ENCODE measurements at regions not wholly inside any gene's neighbourhood (a gene's known extent, or its start where the extent isn't known, plus 50 kb on each side); places are given as distances from the start of the nearest gene placed in this dataset.

DNA sequence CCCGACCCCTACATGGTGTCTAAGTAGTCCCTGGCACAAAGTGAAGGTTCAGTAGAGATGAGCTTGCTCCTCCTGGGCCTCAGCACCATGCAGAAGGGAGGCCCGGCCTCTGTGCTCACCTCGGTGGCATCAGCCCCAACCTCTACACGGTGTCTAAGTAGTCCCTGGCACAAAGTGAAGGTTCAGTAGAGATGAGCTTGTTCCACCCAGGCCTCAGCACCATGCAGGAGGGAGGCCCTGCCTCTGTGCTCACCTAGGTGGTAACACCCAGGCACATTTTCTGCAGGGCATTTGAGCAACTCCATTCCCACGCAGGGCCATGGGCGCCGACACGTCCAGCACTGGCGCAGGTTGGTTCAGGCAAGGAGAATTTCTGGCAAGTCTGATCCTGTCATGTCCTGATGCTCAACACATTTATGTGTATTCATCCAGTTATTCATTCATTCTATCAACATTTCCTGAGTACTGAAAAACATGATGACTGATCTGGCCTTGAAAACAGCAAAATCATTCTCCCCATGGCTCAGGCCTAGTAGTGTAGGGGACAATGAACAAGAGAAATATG lies 408.2 kb upstream of the MYT1L start:
- no peak overlapping the region for H3K27ac Mint-ChIP-seq
- POLR2A ChIA-PET = no interaction called here
- peaks cover 0 to 15% (median 0%) of the 10 kb centered on the region in 5 donors for H3K27me3 Mint-ChIP-seq
- H3K4me1 Mint-ChIP-seq = peaks cover 0 to 5% (median 0%) of the 10 kb centered on the region in 4 donors
- peaks cover 0 to 14% (median 0%) of the 10 kb centered on the region in 9 donors for H3K9me3 Mint-ChIP-seq
- DNase-seq (no peak), ATAC-seq (no peak)
- peaks cover 0 to 3% (median 0%) of the 10 kb centered on the region in 3 donors for H3K36me3 Mint-ChIP-seq
- no peak overlapping the region for H3K4me3 Mint-ChIP-seq

DNA sequence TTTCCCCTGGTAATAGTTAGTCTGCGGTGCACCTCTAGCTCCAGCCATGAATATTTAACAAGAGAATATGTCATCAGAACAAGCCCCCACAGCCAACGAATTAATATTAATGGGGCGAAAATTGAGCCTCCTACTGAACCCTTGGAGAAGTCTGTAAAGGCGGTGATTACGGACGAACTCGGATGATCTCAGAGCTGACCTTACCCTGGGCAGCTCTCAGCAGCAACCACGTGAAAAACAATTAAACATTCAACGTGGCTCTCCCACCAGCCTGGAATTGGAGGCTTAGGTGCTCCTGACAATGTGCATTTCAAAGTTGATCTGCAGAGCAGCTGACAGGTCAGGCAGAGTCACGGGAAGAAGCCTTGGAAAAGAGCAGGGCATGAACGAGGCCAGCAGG lies 407.6 kb upstream of the MYT1L start:
- DNase-seq (no peak), ATAC-seq (no peak)
- H3K4me1 Mint-ChIP-seq = peaks cover 0 to 5% (median 0%) of the 10 kb centered on the region in 4 donors
- POLR2A ChIA-PET = no interaction called here
- peaks cover 0 to 14% (median 0%) of the 10 kb centered on the region in 9 donors for H3K9me3 Mint-ChIP-seq
- no peak overlapping the region for H3K27ac Mint-ChIP-seq
- H3K36me3 Mint-ChIP-seq = peaks cover 0 to 3% (median 0%) of the 10 kb centered on the region in 3 donors
- H3K4me3 Mint-ChIP-seq = no peak overlapping the region
- peaks cover 0 to 15% (median 0%) of the 10 kb centered on the region in 5 donors for H3K27me3 Mint-ChIP-seq

DNA sequence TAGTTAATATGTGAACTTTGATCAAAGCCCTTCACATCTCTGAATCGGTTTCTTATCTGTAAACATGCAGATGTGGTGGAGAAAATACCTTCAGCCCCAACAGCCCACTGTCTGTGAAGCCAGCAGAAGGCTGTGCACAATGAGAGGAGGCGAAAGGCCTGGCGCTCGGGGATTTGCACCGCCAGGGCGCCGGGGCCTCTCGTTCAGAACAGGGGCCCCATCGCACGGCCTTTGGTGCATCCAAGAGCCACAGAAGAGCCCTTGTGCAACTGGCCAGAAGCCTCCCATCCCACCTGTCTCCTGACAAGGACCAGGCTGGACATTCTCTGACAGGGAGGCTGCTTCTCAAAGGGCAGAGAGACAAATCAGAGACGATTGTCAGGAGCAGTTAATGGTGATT lies 407.2 kb upstream of the MYT1L start:
- no peak for ATAC-seq
- H3K36me3 Mint-ChIP-seq = peaks cover 0 to 3% (median 0%) of the 10 kb centered on the region in 3 donors

DNA sequence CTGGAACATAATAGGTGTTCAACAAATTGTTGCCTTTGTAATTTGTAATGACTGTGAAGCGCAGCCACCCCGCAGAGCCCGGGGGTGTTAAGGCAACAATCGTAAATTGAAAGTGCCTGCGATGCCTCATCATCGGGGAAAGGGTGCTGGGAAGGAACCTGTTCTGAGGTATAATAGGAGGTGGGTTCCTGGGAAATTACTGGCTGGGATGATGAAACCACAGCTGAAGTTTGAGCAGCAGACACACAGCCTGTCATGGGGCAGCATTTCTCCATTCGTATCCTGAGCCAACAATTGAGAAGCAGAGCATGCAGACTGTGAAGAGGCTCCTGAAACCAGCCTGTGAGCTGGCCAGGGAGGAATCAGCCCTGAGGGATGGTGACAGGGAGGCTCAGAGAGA lies 404.0 kb upstream of the MYT1L start:
- DNase-seq (no peak), ATAC-seq (no peak)
- Mint-ChIP-seq H3K27me3 (peaks cover 0 to 9% (median 0%) of the 10 kb centered on the region in 5 donors), H3K9me3 (peaks cover 0 to 8% (median 0%) of the 10 kb centered on the region in 9 donors), H3K4me1 (peaks cover 0 to 5% (median 0%) of the 10 kb centered on the region in 4 donors), H3K27ac (peak overlapping the region in 1 of 10 donors; percentile 33), H3K36me3 (no peaks in the 10 kb centered on the region), H3K4me3 (no peak overlapping the region)
- POLR2A ChIA-PET = no interaction called here

More for the DNA sequence above, 407.2 kb upstream of the MYT1L start:
- Mint-ChIP-seq H3K27me3 (peaks cover 0 to 15% (median 0%) of the 10 kb centered on the region in 5 donors), H3K4me3 (no peak overlapping the region), H3K27ac (no peak overlapping the region), H3K9me3 (peaks cover 0 to 14% (median 0%) of the 10 kb centered on the region in 9 donors), H3K4me1 (peaks cover 0 to 5% (median 0%) of the 10 kb centered on the region in 4 donors)
- POLR2A ChIA-PET = no interaction called here
- peak in 1 of 10 donors; percentile 41 for DNase-seq

DNA sequence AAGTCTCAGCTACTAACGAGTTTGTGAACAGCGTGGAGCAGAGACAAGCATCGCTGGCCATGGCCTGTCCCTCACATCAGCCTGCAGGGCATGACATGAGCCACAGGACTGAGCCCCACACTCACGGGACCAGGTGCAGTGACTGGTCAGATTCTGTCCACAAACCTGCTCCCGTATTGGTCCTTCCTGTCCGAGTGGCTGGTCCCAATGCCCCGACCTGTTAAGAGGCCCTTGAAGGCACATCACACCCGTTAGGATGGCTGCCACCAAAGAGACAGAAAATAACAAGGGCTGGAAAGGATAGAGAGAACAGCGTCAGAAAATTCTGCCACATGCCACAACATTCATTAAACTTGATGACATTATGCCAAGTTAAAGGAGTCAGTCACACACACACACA lies 403.2 kb upstream of the MYT1L start:
- no peak overlapping the region for H3K27ac Mint-ChIP-seq
- H3K4me3 Mint-ChIP-seq = no peak overlapping the region
- H3K4me1 Mint-ChIP-seq = no peaks in the 10 kb centered on the region
- ATAC-seq (no peak), DNase-seq (peak in 1 of 10 donors; percentile 56)
- H3K9me3 Mint-ChIP-seq = peaks cover 0 to under 1% (median 0%) of the 10 kb centered on the region in 9 donors
- H3K36me3 Mint-ChIP-seq = no peaks in the 10 kb centered on the region
- POLR2A ChIA-PET = no interaction called here
- H3K27me3 Mint-ChIP-seq = peaks cover 0 to 4% (median 0%) of the 10 kb centered on the region in 5 donors

DNA sequence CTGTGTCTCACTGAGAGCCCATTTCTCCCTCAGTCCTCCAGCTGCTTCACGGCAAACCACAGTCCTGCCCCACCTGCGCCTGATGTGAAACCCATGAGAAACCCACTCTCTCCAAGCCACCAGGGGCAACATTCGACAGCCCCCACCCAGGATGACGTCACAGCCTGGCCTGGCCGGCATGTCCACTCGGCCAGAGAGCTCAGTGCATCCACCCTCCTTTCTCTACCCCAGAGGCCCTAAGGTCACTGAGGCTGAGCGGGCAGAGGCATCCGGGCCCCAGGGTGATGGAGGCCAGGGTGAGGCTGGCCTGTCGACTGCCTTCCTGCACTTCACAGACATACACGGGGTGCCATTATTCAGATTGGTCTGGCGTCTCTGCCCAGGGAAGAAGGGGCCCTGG lies 402.7 kb upstream of the MYT1L start:
- no peaks in the 10 kb centered on the region for H3K4me1 Mint-ChIP-seq
- H3K36me3 Mint-ChIP-seq = no peaks in the 10 kb centered on the region
- ATAC-seq (no peak), DNase-seq (peak in 1 of 10 donors; percentile 21)
- no peak overlapping the region for H3K4me3 Mint-ChIP-seq
- peaks cover 0 to 4% (median 0%) of the 10 kb centered on the region in 5 donors for H3K27me3 Mint-ChIP-seq
- no peak overlapping the region for H3K27ac Mint-ChIP-seq
- POLR2A ChIA-PET = no interaction called here
- no peaks in the 10 kb centered on the region for H3K9me3 Mint-ChIP-seq

DNA sequence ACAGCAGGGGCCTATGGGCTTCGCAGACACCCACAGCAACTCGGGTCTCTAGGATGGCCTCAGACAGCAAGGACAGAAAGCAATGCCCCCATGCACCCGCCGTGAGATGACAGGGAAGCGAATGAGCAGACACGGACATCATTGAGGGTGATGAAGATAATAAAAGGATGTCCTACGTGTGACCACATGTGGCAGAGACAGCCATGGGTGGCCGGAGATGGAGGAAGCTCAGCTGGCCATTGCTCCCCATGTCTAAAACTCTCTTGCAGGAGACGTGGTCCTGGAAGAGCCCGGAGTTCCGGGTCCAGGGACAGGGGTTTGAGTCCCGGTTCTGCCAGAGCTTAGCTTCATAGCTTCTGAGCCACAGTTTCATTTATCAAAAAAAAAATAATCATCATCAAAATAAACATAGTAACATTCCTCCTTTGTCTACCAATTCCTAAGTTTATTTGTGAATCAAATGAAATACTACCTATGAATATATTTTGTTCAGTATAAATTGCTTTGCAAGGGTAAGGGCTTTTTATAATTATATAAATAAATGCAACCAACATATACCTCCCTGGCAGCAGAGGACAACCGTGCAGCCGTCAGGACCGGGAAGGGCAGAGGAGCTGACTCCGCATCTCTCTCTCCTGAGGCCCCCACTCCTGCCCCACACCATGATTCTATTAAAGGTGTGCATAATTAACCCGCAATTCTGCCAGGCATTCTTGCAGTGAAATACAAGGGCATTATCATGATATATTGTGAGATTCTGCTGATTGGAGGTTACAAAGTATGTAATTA lies 401.4 kb upstream of the MYT1L start:
- Mint-ChIP-seq H3K9me3 (no peaks in the 10 kb centered on the region), H3K27ac (no peak overlapping the region), H3K4me3 (no peak overlapping the region), H3K4me1 (peaks cover 0 to 4% (median 0%) of the 10 kb centered on the region in 4 donors), H3K27me3 (peaks cover 0 to 9% (median 0%) of the 10 kb centered on the region in 5 donors), H3K36me3 (no peaks in the 10 kb centered on the region)
- POLR2A ChIA-PET = no interaction called here
- ATAC-seq = no peak
- DNase-seq = peak in 1 of 10 donors; percentile 43

DNA sequence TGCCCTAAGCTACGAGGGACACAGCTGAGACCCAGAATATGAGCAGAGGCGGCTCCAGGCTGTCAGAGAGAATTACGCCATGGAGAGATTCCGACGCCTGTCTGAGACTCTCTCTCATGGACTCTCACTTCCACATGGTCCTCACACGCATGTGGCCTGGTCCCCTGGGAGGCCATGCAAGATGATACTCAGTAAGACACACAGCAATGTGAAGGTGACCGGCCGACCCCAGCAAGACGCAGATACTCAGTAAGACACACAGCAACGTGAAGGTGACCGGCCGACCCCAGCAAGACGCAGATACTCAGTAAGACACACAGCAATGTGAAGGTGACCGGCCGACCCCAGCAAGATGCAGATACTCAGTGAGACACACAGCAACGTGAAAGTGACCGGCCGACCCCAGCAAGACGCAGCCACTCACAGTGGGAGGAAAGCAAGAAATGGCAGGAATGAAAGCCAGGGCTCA lies 400.8 kb upstream of the MYT1L start:
- ATAC-seq (no peak), DNase-seq (peak in 1 of 10 donors; percentile 57)
- Mint-ChIP-seq H3K27me3 (peaks cover 0 to 9% (median 0%) of the 10 kb centered on the region in 5 donors), H3K4me3 (no peak overlapping the region), H3K9me3 (no peaks in the 10 kb centered on the region), H3K27ac (peak overlapping the region in 1 of 10 donors; percentile 13), H3K36me3 (no peaks in the 10 kb centered on the region), H3K4me1 (peaks cover 0 to 4% (median 0%) of the 10 kb centered on the region in 4 donors)
- POLR2A ChIA-PET = no interaction called here

DNA sequence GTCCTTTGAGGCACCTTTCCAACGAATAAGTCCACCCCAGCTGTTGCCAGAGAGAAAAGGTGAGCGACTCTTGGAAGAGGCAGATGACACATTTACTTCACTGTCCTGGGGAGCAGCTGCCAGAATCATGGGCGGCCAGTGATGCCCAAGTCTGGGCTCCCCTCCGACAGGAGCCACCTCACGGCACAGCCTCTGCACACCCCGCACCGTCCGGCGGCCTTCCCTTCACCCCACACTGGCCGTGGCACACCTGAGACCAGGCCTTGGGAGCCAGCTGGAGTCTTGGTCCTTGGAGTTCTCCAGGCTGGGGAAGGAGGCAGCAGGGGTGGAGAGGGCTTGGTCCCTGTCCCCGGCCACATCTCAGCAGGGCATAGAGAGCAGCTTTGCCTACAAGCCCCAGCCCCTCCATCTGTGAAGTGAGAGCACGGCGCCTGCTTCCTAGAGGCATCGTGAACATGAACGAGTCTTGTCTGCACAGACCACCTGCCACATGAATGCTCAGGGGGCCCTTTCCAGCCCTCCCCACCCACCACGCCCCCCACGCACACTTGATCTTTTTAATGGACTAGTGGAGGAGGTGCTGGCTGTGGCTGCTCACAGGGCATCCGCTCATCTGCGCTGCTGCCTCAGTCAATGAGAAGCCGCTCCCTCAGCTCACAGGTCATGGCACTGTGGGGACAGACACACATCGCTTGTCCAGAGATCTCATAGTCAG lies 400.2 kb upstream of the MYT1L start:
- Mint-ChIP-seq H3K27ac (no peak overlapping the region), H3K4me1 (peaks cover 0 to 4% (median 0%) of the 10 kb centered on the region in 4 donors), H3K4me3 (no peak overlapping the region), H3K9me3 (no peaks in the 10 kb centered on the region), H3K27me3 (peaks cover 0 to 9% (median 0%) of the 10 kb centered on the region in 5 donors), H3K36me3 (no peaks in the 10 kb centered on the region)
- ATAC-seq (no peak), DNase-seq (peak in 1 of 10 donors; percentile 38)
- POLR2A ChIA-PET = no interaction called here

DNA sequence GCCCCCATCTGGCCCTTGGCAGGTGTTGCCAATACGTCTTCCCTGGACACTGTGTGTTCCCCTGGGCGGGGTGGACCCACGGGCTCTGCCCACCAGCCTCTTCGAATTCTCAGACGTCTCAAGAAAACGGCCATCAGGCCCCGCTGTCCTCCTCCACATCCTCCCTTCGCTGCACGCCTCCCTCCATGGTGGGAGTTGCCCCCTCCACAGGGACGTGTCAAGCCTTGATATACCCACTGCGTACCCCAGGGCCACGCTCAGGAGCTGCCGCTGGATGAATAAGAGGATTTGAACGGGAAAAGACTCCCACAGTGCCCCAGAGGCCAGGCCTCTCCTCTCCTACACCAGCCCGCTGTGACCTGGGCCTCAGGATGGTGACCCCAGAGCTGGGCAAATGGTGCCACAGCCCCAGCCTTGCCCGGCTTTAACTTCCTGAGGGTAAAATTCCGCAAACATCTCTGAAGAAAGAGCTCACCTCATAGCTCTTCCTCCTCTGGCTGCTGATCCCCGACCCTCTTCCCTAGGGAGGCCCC lies 399.3 kb upstream of the MYT1L start:
- peaks cover 0 to 4% (median 0%) of the 10 kb centered on the region in 4 donors for H3K4me1 Mint-ChIP-seq
- H3K4me3 Mint-ChIP-seq = no peak overlapping the region
- H3K27me3 Mint-ChIP-seq = peaks cover 0 to 8% (median 0%) of the 10 kb centered on the region in 5 donors
- DNase-seq = peak in 1 of 10 donors; percentile 60
- ATAC-seq = no peak
- H3K36me3 Mint-ChIP-seq = no peaks in the 10 kb centered on the region
- no peak overlapping the region for H3K27ac Mint-ChIP-seq
- no peaks in the 10 kb centered on the region for H3K9me3 Mint-ChIP-seq
- POLR2A ChIA-PET = no interaction called here

DNA sequence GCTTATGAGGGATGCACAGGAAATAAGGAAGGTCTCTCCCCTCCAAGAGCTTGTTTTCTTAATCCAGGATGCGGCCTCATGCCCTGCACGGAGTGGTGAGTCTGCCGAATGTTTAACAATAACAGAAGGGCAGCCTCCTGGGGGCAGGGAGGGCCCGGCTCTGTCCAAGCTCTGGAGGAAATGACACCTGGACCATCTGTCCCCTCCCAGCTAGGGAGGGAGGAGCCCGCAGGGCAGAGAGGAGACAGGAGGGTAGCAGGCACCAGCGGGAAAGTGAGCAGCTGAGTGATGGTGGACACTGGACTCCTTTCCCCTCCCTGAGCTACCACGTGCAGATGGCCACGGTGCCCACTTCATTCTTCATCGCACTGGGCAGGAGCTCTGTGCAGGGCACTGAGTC lies 398.2 kb upstream of the MYT1L start:
- no peaks in the 10 kb centered on the region for H3K36me3 Mint-ChIP-seq

DNA sequence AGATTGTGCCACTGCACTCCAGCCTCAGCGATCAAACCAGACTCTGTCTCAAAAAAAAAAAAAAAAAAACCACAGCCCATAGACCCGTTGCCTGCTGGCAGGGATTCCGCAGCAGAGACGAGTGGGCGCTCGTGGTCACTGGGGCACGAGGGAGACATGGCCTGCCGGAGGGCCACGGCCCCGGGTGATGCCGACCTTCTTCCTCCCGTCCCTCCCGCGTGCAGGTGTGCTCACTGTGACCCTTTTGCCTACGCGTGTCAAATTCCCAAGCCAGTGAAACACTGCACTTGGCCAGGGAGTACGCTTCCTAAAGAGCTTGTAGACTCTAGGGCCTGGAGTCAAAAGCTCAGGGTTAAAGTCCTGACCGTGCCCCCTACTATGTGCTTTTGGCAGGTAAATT lies 397.6 kb upstream of the MYT1L start:
- Mint-ChIP-seq H3K4me1 (peaks cover 0 to 4% (median 0%) of the 10 kb centered on the region in 4 donors), H3K27me3 (peaks cover 0 to 5% (median 0%) of the 10 kb centered on the region in 5 donors), H3K36me3 (no peaks in the 10 kb centered on the region), H3K9me3 (no peaks in the 10 kb centered on the region), H3K4me3 (no peak overlapping the region), H3K27ac (no peak overlapping the region)
- POLR2A ChIA-PET = no interaction called here
- no peak for DNase-seq
- no peak for ATAC-seq

More for the DNA sequence above, 398.2 kb upstream of the MYT1L start:
- POLR2A ChIA-PET = no interaction called here
- no peaks in the 10 kb centered on the region for H3K9me3 Mint-ChIP-seq
- no peak for ATAC-seq
- no peak overlapping the region for H3K27ac Mint-ChIP-seq
- H3K27me3 Mint-ChIP-seq = peaks cover 0 to 5% (median 0%) of the 10 kb centered on the region in 5 donors
- peak in 1 of 10 donors; percentile 35 for DNase-seq
- H3K4me1 Mint-ChIP-seq = peaks cover 0 to 4% (median 0%) of the 10 kb centered on the region in 4 donors
- H3K4me3 Mint-ChIP-seq = no peak overlapping the region

All from naive thymus-derived CD8-positive, alpha-beta T cell (primary cell).